GM18526 (cell line): ENCODE measurements at regions not wholly inside any gene's neighbourhood (a gene's known extent, or its start where the extent isn't known, plus 50 kb on each side); places are given as distances from the start of the nearest gene placed in this dataset.

ENCODE experiments used
- POLR2A ChIP-seq: IDR thresholded peaks from 3 replicates; pipeline ENCODE4 v1.6.1; 2011; ENCODE audit not compliant: insufficient read length; ENCODE audit errors: extremely low read depth

DNA sequence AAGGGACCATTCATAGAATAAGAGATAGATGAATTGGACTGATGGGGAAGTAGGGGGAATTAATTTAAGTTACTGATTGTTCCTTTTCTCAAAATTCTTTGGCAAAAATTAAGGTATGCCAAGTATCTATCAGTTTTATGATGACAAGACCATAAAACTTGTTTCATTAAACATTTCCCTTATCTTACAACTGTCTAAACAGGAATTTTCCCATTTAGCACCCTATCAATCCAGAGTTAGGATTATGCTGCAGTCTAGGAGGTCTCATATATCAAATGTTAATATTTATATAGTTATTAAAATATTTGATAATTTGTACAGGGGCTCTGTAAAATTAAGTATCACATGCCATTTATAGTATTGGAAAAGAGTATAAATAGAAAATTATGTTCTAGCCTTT, 51.5 kb upstream of the ARID1B start:
- no peak for TF ChIP-seq POLR2A

DNA sequence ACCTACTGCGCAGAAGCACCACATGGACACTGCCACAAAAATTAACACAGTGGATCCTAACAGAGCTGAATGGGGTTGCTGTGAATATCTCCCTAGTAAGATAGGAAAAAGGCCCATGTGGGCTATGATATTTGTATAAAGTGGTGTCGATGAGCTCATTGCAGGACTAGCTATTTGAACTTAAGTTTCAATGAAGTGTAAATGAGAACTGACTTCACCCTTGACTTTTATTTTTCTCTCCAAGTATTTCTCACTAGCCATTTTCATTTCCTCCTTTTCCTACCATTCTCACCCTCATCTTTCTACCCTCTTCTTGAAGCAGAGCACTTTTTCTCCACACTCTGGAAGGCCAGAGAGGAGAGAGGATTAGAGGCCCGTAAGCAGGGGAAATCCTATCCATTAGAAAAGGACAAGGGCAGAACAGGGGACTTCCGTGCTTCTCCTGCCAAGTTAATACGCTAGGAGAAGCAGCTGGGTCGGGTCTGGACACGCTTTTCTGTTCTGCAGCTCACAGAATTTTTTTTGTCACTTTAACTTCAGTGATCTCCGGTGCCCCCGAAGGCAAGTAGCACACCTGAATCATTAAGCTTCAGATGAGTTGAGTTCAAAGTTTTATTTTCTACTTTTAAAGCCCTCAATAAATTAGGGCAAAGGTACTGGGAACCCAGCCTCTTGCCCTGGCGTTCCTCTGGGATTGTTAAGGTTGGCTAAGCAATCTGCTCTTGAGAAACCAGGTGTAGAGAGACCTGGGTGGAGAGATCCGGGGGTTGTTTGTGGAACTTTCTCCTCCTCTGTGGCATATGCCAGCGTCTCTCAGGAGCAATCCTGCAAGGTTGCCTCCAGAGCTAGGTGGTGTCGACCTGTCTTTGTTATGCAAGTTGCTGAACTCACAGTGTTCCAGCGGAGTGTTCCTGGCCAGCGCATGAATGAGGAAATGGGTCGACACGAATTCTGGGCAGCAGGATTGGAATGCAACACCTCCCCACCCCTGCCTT, 56.2 kb upstream of the ARID1B start:
- no peak for TF ChIP-seq POLR2A

DNA sequence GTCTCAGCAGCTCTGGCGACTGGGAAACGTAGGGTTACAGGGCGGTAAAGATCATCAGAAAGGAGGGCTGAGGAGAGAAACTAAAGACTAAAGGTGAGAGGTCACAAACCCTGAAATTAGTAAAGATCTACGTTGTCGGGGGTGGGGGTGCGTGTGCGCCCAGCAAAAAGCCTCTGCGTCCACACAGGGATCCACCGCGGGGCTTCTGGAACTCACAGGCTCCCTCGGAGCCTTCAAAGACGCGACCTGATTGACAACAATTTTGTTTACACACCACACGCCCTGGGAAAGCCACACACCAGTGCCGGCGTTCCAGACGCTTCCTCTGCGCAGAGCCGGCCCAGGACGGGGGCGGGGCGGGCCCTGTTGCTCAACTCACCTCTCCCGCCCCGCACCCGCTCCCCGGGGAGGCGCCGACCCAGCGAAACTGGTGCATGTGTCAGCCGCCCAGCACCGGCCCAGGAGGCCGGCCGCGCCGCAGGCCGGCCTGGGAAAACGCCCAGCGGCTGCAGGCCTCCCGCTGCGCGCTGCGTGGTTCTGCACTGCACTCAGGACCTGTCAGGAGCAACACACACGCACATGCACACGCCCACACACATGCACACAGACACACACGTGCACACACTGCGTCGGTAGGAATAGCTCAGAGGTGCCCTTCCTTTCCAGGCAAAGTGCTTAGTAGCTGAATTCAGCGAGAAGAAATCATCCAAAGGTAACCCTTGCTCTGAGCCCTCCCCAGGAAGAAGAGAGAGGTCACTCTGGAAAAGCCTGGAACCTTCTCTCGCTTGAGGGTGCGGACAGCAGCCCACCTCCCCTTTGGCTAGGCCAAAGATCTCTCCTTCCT, 57.2 kb upstream of the ARID1B start:
- TF ChIP-seq POLR2A: peak; percentile 44

DNA sequence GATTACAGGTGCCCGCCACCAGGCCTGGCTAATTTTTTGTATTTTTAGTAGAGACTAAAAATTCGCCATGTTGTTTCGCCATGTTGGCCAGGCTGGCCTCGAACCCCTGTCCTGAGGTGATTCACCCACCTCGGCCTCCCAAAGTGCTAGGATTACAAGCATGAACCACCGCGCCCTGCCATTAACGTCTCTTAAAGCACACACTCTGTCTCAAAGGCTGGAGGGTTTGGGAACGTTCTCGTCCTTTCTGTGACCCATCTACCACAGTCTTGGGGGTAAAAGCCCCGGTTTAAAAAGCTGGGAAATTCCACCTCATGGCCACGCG, 57.8 kb upstream of the ARID1B start:
- no peak for TF ChIP-seq POLR2A

DNA sequence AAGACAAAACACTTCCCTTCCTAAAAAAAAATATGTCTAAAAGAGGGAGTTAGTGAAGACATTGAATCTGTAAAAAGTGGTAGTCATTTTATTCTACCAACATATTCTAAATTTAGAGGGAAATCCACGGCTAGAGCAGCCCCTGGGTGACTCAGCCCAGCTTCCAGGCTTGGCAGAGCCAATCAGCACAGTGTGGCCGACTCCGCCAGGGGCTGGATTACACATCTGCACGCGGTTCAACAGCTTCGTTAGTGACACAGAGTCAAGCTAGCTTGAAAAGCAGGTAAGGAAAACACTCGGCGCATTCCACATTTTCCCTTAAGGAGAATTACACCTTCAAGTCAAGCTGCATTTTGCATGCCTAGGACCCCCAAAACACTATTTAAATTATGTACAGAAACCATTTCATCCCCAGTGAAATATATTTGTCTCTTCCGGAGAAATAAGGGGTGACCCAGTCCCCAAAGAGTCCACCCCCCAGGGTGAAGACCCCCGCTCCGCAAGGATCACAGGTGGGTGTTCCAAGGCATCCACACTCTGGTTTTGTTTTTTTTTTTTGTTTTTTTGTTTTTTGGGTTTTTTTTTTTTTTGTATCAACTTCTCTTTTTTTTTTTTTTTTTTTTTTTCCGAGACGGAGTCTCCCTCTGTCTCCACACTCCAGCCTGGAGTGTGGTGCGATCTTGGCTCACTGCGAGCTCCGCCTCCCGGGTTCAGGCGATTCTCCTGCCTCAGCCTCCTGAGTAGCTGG, 58.4 kb upstream of the ARID1B start:
- TF ChIP-seq POLR2A: no peak

DNA sequence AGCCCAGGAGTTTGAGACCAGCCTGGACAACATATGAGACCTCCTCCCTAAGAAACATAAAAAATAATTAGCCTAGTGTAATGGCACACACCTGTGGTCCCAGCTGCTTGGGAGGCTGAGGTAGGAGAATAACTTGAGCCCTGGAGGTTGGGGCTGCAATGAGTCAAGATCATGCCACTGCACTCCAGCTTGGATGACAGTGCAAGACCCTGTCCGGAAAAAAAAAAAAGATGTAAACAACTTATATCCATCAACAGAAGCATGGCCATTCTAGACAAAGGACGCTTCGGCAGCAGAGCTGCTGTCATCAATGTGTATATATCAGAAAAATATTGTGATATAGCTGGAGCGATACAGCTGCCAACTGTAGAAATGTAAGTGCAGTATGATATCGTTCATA, 59.6 kb upstream of the ARID1B start:
- no peak for TF ChIP-seq POLR2A

DNA sequence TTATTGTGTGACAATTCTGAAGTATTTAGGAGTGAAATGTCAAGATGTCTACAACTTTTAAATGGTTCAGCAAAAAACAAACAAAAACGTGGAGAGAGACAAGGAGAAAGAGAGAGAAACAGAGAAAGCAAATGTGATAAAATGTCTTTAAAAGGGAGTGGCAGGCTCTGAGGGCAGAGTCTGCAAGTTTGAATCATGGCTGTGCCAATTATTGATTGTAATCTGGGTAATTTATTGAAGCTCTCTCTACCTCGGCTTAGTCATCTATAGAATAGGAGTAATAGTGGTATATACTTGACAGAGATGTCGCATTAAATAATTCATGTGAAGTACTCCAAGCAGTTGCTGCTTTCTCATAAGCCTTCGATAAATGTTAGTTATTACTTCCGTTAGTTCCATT, 61.3 kb upstream of the ARID1B start:
- TF ChIP-seq POLR2A: no peak

DNA sequence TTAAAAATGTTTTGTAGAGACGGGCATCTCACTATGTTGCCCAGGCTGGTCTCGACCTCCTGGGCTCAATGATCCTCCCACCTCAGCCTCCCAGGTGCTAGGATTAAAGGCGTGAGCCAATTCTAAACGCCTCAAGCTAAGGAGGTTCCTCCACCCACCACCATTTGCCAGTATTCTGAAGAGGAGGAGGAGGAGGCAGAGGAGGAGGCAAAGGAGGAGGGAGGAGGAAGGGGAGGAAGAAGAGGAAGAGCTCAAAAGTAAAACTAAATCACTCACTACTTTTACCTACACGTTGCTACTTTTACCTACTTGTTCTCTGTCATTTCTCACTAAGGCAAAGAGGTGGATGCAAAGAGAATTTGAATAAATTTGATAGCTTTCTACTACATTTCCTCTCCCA, 63.6 kb upstream of the ARID1B start:
- no peak for TF ChIP-seq POLR2A

DNA sequence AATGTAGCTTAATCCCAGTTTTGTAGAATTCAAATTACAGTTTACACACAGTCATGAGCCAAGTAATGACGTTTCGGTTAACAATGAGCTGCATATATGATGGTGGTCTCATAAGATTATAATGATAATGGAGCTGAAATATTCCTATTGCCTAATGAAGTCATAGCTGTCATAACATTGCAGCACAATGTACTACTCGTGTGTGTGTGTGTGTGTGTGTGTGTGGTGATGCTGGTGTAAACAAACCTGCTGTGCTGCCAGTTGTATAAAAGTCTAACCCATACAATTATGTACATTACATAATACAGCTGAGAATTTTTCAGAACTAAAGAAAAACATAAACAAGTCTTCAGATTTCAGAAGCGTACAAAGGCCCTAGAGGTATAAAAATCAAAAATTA, 66.7 kb upstream of the ARID1B start:
- TF ChIP-seq POLR2A: no peak

DNA sequence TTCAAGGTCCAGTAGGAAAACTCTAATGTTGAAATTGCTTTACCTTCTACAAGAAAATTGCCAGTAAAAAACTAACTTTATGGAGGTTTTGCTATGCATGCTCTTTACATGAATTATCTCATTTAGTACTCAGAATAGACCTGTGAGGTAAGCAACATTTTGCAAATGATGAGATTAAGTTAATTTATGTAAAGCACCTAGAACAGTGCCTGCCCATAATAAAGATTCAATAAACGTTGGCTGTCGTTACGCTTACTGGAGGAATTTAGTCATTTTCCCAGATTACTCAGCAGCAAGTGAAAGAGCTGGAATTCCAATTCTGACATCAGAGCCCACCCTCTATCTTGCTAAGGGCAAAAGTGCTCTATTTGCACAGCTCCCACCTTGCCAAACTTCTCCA, 69.4 kb upstream of the ARID1B start:
- TF ChIP-seq POLR2A: no peak

DNA sequence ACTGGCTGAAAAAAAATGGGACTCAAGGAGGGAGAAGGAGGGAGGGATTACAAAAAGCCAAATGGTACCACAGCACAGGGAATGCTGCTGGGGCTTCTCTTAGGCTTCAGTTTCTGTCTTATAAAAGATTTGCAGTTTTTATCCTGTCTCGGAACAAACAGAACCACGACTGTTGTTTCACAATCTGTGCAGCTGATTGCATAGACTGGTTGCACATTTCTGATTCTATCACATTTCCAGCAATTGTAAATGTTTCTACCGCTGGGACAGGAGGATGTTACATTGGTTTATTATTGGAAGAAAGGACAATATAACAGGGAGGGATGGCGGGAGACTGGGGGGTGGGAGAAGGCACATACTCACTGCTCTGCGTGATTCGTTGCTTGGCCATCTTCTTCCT, 73.5 kb upstream of the ARID1B start:
- TF ChIP-seq POLR2A: no peak

DNA sequence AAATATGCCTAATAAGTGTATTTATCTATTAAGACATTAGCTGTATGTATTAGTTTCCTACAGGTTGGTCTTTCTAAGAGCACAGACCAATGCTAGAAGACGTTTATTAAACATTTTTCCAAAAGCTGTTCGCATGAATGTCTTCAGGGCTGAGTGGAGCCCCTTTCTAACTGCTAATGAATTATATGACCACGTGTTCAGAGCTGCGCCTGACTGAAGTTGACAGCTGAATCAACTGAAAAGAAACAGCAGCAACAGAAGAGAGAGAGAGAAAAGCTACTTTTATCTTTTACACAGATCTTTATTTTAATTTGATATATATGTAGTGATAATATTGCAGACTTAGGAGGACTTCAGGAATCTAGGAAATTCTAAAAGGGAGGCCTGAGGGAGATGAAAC, 75.2 kb upstream of the ARID1B start:
- no peak for TF ChIP-seq POLR2A

DNA sequence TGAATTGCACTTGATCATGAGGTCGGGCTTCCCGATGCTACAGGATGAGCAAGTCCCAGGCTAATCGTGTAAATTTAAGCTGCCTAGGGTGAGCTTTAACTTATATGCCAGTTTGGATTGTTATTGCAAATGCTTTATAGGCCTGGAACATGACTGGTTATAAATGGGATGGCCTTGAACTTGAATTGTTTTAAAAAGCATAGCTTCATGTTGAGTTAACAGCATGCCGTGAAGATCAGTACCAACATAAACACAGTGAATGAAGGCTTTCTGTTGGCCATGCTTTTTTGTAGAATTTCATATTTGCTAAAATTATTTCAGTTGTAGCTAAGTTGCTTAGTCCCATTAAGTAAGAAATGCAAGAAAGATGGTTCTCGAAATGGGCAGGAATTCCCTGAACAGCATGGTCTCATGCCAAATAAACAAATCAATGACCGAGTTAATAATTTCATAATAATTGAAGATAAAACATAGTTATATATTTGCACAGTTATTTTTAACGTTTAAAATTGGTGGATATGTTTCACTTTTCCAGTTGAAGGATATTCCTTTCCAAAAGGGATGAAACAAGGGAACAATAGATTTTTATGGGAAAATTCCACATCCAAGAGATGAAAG, 76.6 kb upstream of the ARID1B start:
- TF ChIP-seq POLR2A: no peak

DNA sequence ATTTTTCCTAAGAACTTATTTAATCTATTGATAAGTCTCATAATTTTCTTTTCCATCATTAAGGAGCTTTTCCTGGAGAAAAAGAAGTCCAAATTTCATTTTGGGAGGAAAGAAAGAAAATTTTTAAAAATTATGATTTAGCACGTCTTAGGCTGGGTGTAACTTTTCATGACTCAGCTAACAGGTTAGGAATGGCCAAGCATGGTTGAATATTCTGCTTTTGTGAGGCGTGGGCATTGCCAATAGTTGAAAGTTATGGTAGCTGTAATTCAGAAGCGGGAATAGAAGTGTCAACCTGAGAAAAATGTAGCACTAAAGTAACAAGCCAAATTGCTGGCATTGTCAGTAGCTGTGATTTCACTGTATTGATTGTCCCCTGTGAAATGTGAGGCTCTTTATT, 77.2 kb upstream of the ARID1B start:
- no peak for TF ChIP-seq POLR2A

DNA sequence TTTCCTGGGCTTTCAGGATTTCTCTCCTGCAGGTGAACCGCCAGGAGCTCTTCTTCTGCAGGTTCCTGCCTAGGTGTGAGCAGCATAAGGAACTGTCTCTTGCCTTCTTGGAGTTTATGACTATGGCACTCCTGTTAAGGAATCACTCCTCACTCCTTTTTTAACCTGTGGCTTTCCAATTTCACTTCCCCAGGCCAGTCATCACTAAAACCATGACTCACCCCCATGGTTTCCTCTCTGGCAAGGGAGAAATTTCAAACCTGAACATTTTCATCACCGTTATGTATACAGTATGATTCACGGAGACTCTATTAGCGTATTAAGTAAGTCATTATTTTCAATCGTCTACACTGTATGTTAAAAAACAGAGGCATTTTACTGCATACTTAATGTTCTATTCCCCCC, 78.2 kb upstream of the ARID1B start:
- TF ChIP-seq POLR2A: no peak
